ENCODE measurements at regions not wholly inside any gene's neighbourhood (a gene's known extent, or its start where the extent isn't known, plus 50 kb on each side); places are given as distances from the start of the nearest gene placed in this dataset.

GRCh38 chr1:208506812-208507211 is 262.6 kb upstream of the PLXNA2 start:
- no peak for ATAC-seq
- Mint-ChIP-seq H3K27ac (no peak overlapping the region), H3K9me3 (no peaks in the 10 kb centered on the region), H3K36me3 (no peaks in the 10 kb centered on the region), H3K27me3 (peaks cover 0 to 5% of the 10 kb centered on the region in 2 donors), H3K4me1 (ENCODE audit: low read depth in 2 of 2) (no peaks in the 10 kb centered on the region), H3K4me3 (no peak overlapping the region)
- no peak for DNase-seq (ENCODE audit: low spot score)

DNA sequence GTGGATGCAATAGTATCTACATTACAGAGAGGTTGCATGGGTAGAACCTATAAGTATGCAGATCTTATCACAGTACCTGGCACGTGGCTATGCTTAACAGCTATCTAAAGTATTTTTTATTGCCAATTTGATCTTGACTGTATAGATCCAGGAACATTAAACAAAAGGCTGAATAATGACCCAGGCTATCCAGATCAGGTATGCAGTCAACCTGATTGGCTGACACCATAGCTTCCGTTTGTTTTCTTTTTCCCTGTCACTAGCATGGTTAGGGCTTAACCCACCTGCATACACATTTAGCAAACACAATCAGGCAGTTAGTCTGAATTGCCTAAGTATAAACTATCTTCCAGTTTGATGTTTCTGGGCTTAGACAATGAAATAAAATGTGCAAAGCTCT is 264.9 kb upstream of the PLXNA2 start:
- ATAC-seq: no peak
- H3K27ac Mint-ChIP-seq: no peak overlapping the region

DNA sequence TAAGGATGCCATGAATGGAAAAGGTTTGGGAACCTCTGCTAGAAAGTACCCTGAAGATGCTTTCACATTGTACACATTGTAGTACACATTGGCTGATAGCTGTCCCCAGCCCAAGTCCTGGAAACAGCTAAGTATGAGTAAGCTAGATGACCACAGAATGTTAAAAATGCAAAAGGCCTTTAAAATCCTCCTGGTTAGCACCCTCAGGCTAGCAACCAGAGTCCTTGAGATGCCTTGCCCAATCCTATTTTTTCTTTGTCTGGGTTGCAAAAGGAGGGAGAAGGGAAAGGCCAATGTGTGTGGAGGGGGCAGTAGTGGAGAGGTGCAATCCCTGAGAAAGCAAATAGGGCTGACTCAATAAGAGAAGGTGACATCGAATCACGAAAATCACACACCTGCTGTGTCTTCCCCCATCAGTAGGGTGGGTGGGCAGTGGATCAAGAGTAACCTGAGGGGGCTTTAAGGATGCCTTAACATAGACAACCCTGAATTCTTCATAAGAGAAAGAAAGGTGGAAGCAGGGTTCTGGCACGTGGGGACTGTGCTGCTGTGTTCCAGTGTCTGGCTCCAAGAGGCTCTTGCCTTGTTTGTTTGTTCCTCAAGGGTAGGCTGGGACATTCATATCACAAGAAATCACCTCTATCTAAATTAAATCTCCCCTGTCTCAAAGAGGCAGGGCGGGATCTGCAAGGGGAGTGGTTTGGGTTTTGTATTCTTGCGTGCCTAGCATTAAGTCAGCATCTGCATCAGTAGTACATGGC is 266.2 kb upstream of the PLXNA2 start:
- Mint-ChIP-seq H3K27me3 (peaks cover 0 to 5% of the 10 kb centered on the region in 2 donors), H3K36me3 (no peaks in the 10 kb centered on the region), H3K4me3 (no peak overlapping the region), H3K4me1 (ENCODE audit: low read depth in 2 of 2) (no peaks in the 10 kb centered on the region), H3K27ac (no peak overlapping the region), H3K9me3 (no peaks in the 10 kb centered on the region)
- ATAC-seq: no peak
- no peak for DNase-seq (ENCODE audit: low spot score)

More for the DNA sequence above, 264.9 kb upstream of the PLXNA2 start:
- no peak for DNase-seq (ENCODE audit: low spot score)
- no peak overlapping the region for H3K4me3 Mint-ChIP-seq
- H3K36me3 Mint-ChIP-seq: no peaks in the 10 kb centered on the region
- H3K4me1 Mint-ChIP-seq (ENCODE audit: low read depth in 2 of 2): no peaks in the 10 kb centered on the region
- no peaks in the 10 kb centered on the region for H3K9me3 Mint-ChIP-seq
- H3K27me3 Mint-ChIP-seq: peaks cover 0 to 5% of the 10 kb centered on the region in 2 donors

GRCh38 chr1:208511242-208511860 is 267.2 kb upstream of the PLXNA2 start:
- ATAC-seq (no peak), DNase-seq (ENCODE audit: low spot score) (no peak)
- no peaks in the 10 kb centered on the region for H3K9me3 Mint-ChIP-seq
- no peaks in the 10 kb centered on the region for H3K36me3 Mint-ChIP-seq
- H3K27me3 Mint-ChIP-seq: peaks cover 0 to 5% of the 10 kb centered on the region in 2 donors
- no peak overlapping the region for H3K4me3 Mint-ChIP-seq
- no peaks in the 10 kb centered on the region for H3K4me1 Mint-ChIP-seq (ENCODE audit: low read depth in 2 of 2)
- H3K27ac Mint-ChIP-seq: no peak overlapping the region

DNA sequence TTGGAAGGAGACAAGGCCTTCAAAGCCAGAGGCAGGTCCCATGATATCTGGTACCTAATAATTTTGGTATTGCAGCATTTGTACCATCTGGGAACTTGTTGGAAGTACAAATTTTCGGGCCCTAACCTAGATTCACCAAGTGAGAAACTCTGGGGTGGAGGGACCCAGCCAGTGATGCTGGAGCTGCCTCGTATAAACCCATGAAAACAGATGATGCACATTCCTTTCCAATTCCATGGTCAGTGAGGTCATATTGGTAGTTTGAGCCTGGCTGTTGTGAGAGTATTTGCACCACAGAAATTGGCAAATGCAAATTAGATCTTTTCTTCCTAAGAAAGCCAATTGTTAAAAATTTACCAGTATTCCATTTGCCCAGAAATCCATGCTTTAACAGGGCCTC is 269.6 kb upstream of the PLXNA2 start:
- peaks cover 0 to 5% of the 10 kb centered on the region in 2 donors for H3K27me3 Mint-ChIP-seq
- ATAC-seq (no peak), DNase-seq (ENCODE audit: low spot score) (no peak)
- H3K9me3 Mint-ChIP-seq: peaks cover 4% of the 10 kb centered on the region
- H3K27ac Mint-ChIP-seq: no peak overlapping the region
- no peaks in the 10 kb centered on the region for H3K4me1 Mint-ChIP-seq (ENCODE audit: low read depth in 2 of 2)
- H3K4me3 Mint-ChIP-seq: no peak overlapping the region
- no peaks in the 10 kb centered on the region for H3K36me3 Mint-ChIP-seq

GRCh38 chr1:208515129-208515528 is 270.9 kb upstream of the PLXNA2 start:
- ATAC-seq: no peak
- Mint-ChIP-seq H3K4me1 (ENCODE audit: low read depth in 2 of 2) (no peaks in the 10 kb centered on the region), H3K27ac (no peak overlapping the region), H3K36me3 (no peaks in the 10 kb centered on the region), H3K9me3 (peaks cover 4% of the 10 kb centered on the region), H3K27me3 (no peaks in the 10 kb centered on the region), H3K4me3 (no peak overlapping the region)
- no peak for DNase-seq (ENCODE audit: low spot score)

- Mint-ChIP-seq H3K9me3 (peaks cover 4% of the 10 kb centered on the region), H3K4me1 (ENCODE audit: low read depth in 2 of 2) (no peaks in the 10 kb centered on the region), H3K36me3 (no peaks in the 10 kb centered on the region), H3K27me3 (peaks cover 0 to 4% of the 10 kb centered on the region in 2 donors), H3K4me3 (no peak overlapping the region), H3K27ac (no peak overlapping the region)
- no peak for DNase-seq (ENCODE audit: low spot score)
- ATAC-seq: no peak
Measured at GRCh38 chr1:208516780-208517179, 272.6 kb upstream of the PLXNA2 start.

GRCh38 chr1:208520438-208521099 is 276.4 kb upstream of the PLXNA2 start:
- peaks cover 0 to 12% of the 10 kb centered on the region in 2 donors for H3K27me3 Mint-ChIP-seq
- no peak overlapping the region for H3K27ac Mint-ChIP-seq
- no peaks in the 10 kb centered on the region for H3K36me3 Mint-ChIP-seq
- DNase-seq (ENCODE audit: low spot score): no peak
- H3K9me3 Mint-ChIP-seq: peaks cover 4% of the 10 kb centered on the region
- H3K4me3 Mint-ChIP-seq: no peak overlapping the region
- H3K4me1 Mint-ChIP-seq (ENCODE audit: low read depth in 2 of 2): no peaks in the 10 kb centered on the region
- ATAC-seq: no peak

GRCh38 chr1:208521534-208521933 is 277.4 kb upstream of the PLXNA2 start:
- H3K27me3 Mint-ChIP-seq: peaks cover 2 to 20% of the 10 kb centered on the region in 2 donors
- H3K4me3 Mint-ChIP-seq: no peak overlapping the region
- DNase-seq (ENCODE audit: low spot score): no peak
- peaks cover 4% of the 10 kb centered on the region for H3K9me3 Mint-ChIP-seq
- ATAC-seq: no peak
- H3K4me1 Mint-ChIP-seq (ENCODE audit: low read depth in 2 of 2): no peaks in the 10 kb centered on the region
- H3K27ac Mint-ChIP-seq: no peak overlapping the region
- no peaks in the 10 kb centered on the region for H3K36me3 Mint-ChIP-seq

DNA sequence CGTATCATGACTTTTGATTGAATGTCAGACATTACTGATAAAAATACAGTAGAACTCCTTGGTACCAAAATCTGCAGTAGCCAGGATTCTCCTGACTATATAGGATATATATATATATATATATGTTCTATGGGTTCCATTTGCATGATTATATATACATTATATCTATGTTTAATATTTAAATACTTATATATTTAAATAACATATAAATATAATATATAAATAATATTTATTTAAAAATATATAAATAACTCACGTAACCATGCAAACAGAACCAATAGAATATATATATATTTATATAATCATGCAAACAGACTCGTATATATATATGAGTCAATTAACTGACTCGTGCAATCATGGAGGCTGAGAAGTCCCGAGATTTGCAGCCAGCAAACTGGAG is 278.8 kb upstream of the PLXNA2 start:
- Mint-ChIP-seq H3K4me3 (no peak overlapping the region), H3K9me3 (no peaks in the 10 kb centered on the region), H3K4me1 (ENCODE audit: low read depth in 2 of 2) (no peaks in the 10 kb centered on the region), H3K27ac (no peak overlapping the region), H3K27me3 (peaks cover 2 to 20% of the 10 kb centered on the region in 2 donors), H3K36me3 (no peaks in the 10 kb centered on the region)
- no peak for DNase-seq (ENCODE audit: low spot score)
- ATAC-seq: no peak

- DNase-seq (ENCODE audit: low spot score): no peak
- peaks cover 2 to 27% of the 10 kb centered on the region in 2 donors for H3K27me3 Mint-ChIP-seq
- no peaks in the 10 kb centered on the region for H3K4me1 Mint-ChIP-seq (ENCODE audit: low read depth in 2 of 2)
- H3K27ac Mint-ChIP-seq: no peak overlapping the region
- no peaks in the 10 kb centered on the region for H3K36me3 Mint-ChIP-seq
- H3K9me3 Mint-ChIP-seq: no peaks in the 10 kb centered on the region
- H3K4me3 Mint-ChIP-seq: no peak overlapping the region
- no peak for ATAC-seq
Measured at GRCh38 chr1:208524376-208524775, 280.2 kb upstream of the PLXNA2 start.

DNA sequence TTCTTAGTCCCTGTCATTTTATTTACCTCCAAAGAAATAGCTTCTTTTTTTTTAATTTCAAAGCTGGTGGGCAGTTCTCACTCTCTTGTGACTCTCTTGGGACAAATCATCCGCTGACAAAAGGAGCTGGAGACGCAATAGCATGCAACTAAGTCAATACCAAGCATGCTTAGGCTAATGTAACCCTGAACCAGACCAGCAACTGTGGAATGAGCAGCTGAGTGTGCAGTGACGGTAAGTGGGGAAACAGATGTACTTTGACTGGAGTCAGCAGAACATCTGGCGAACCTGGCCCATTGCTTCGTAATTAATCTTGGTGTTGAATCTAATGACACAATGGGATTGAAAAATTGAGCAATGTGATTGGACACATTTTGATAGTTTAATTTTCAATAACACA is 280.7 kb upstream of the PLXNA2 start:
- Mint-ChIP-seq H3K27ac (no peak overlapping the region), H3K36me3 (no peaks in the 10 kb centered on the region), H3K4me3 (no peak overlapping the region), H3K9me3 (no peaks in the 10 kb centered on the region), H3K4me1 (ENCODE audit: low read depth in 2 of 2) (no peaks in the 10 kb centered on the region), H3K27me3 (peaks cover 2 to 27% of the 10 kb centered on the region in 2 donors)
- DNase-seq (ENCODE audit: low spot score): no peak
- ATAC-seq: no peak

DNA sequence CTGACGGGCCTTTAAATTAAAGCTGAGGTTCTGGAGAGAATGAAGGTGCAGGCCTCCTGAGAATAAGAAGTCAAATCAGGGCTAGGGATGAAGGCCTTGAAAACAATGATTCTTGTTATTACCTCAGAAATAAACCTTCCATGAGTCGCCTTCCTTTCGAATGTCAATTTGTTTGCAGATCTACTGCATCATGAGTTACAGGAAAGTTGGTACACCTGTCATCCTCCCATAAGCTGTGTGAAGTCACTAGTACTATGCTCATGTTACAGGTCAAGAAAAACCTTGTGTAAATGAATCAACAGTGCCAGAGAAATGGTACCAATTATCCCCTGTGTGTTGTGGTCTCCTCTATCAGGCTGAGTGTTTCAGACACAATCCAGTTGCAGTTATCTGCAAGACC is 281.2 kb upstream of the PLXNA2 start:
- H3K9me3 Mint-ChIP-seq: no peaks in the 10 kb centered on the region
- no peak for ATAC-seq

DNA sequence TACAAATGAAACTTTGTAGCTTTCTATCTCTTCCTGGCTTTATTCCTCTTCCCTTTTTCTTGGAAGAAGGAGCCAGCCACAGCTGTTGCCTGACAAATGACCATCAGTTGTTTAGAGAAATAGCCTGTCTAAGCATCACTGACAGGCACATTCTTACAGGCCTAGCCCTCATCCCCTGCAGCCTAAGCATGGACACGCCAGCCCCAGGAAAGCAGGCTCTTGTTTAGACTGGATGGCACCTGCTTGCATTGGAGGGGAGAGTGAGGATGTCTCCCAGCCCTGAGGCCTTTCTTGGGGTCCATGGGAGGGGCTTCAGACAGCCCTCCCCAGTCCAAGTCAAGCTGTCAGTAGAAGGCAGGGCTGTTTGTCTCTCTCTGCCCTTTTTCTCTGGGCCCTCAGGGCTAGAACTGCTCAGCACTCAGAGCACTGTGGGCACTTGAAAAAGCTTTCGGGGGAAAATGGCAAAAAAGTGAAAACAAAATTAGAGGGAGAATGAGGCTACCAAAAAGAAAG is 282.5 kb upstream of the PLXNA2 start:
- Mint-ChIP-seq H3K4me3 (no peak overlapping the region), H3K36me3 (no peaks in the 10 kb centered on the region), H3K9me3 (no peaks in the 10 kb centered on the region), H3K4me1 (ENCODE audit: low read depth in 2 of 2) (no peaks in the 10 kb centered on the region), H3K27me3 (peaks cover 4 to 34% of the 10 kb centered on the region in 2 donors), H3K27ac (no peak overlapping the region)
- DNase-seq (ENCODE audit: low spot score): no peak
- peak in 1 of 2 donors; percentile 17 for ATAC-seq

More for the DNA sequence above, 281.2 kb upstream of the PLXNA2 start:
- no peak overlapping the region for H3K4me3 Mint-ChIP-seq
- no peak for DNase-seq (ENCODE audit: low spot score)
- H3K4me1 Mint-ChIP-seq (ENCODE audit: low read depth in 2 of 2): no peaks in the 10 kb centered on the region
- no peaks in the 10 kb centered on the region for H3K36me3 Mint-ChIP-seq
- no peak overlapping the region for H3K27ac Mint-ChIP-seq
- H3K27me3 Mint-ChIP-seq: peaks cover 2 to 27% of the 10 kb centered on the region in 2 donors

Measured in natural killer cell treated with Interleukin-12 subunit alpha and Interleukin-12 subunit beta and Interleukin-15 and Interleukin-18, amount 100 ng/mL, for 72 hours (primary cell).